ENCODE measurements at regions not wholly inside any gene's neighbourhood (a gene's known extent, or its start where the extent isn't known, plus 50 kb on each side); places are given as distances from the start of the nearest gene placed in this dataset.

DNA sequence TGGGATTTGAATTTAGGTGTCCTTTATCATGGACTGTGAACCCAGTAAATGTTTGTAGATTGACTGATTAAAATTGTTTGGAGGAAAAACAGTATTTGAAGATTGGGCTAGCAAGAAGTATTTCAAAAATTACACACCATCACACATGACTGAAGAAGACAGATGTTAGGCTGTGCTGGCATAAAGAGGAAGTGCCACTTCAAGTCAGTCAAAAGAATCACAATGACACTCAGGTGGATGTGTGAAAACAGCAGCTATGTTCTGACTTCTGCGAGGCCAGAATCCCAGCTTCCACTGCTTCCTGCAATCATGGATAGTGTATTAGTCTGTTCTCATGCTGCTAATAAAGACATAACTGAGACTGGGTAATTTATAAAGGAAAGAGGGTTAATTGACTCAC is 393.3 kb downstream of the DMRT2 start:
- Histone ChIP-seq H2AFZ (ENCODE audit: low read length) (no peak overlapping the region), H3K4me1 (ENCODE audit: insufficient read depth, low read length, severe bottlenecking) (no peaks in the 10 kb centered on the region), H3F3A (ENCODE audit: insufficient read depth, low read length) (no peaks in the 10 kb centered on the region), H3K79me2 (ENCODE audit: insufficient read depth, low read length) (no peaks in the 10 kb centered on the region), H3K9me2 (ENCODE audit: low read depth, low read length) (no peaks in the 10 kb centered on the region), H3K36me3 (ENCODE audit: insufficient read depth, low read length) (no peaks in the 10 kb centered on the region), H4K20me1 (ENCODE audit: insufficient read depth, low read length) (no peaks in the 10 kb centered on the region), H3K9ac (ENCODE audit: low read length) (no peak overlapping the region), H3K27me3 (ENCODE audit: insufficient read depth, low read length) (no peaks in the 10 kb centered on the region; the same call in 1 of the 2 replicates), H3K9me3 (ENCODE audit: low read length) (no peaks in the 10 kb centered on the region), H3K4me2 (ENCODE audit: low read length) (no peak overlapping the region), H3K4me3 (ENCODE audit: low read depth, low read length, poor library complexity, severe bottlenecking) (no peak overlapping the region), H3K27ac (ENCODE audit: low read depth, low read length, poor library complexity, severe bottlenecking) (no peak overlapping the region)
- TF ChIP-seq CTCF (IDR thresholded peaks at IDR 0.05; ENCODE audit: low read length), result no peak
- no peak for TF ChIP-seq EZH2 (IDR thresholded peaks at IDR 0.05; ENCODE audit: borderline replicate concordance, low read length)

GRCh38 chr9:1446671-1447070 is 396.5 kb downstream of the DMRT2 start:
- H3K27me3 ChIP-seq (ENCODE audit: insufficient read depth, low read length), result no peaks in the 10 kb centered on the region
- H3K9me3 ChIP-seq (ENCODE audit: low read length), result no peaks in the 10 kb centered on the region
- no peak overlapping the region for H2AFZ ChIP-seq (ENCODE audit: low read length)
- no peaks in the 10 kb centered on the region for H3K36me3 ChIP-seq (ENCODE audit: insufficient read depth, low read length)
- no peaks in the 10 kb centered on the region for H3K79me2 ChIP-seq (ENCODE audit: insufficient read depth, low read length)
- no peak overlapping the region for H3K4me2 ChIP-seq (ENCODE audit: low read length)
- H3K4me3 ChIP-seq (ENCODE audit: low read depth, low read length, poor library complexity, severe bottlenecking), result no peak overlapping the region
- no peak overlapping the region for H3K9ac ChIP-seq (ENCODE audit: low read length)
- no peaks in the 10 kb centered on the region for H3F3A ChIP-seq (ENCODE audit: insufficient read depth, low read length)
- H3K4me1 ChIP-seq (ENCODE audit: insufficient read depth, low read length, severe bottlenecking), result no peaks in the 10 kb centered on the region
- H3K27ac ChIP-seq (ENCODE audit: low read depth, low read length, poor library complexity, severe bottlenecking), result no peak overlapping the region
- TF ChIP-seq EZH2 (IDR thresholded peaks at IDR 0.05; ENCODE audit: borderline replicate concordance, low read length) (no peak), CTCF (IDR thresholded peaks at IDR 0.05; ENCODE audit: low read length) (no peak)
- no peaks in the 10 kb centered on the region for H4K20me1 ChIP-seq (ENCODE audit: insufficient read depth, low read length)
- H3K9me2 ChIP-seq (ENCODE audit: low read depth, low read length), result no peaks in the 10 kb centered on the region

DNA sequence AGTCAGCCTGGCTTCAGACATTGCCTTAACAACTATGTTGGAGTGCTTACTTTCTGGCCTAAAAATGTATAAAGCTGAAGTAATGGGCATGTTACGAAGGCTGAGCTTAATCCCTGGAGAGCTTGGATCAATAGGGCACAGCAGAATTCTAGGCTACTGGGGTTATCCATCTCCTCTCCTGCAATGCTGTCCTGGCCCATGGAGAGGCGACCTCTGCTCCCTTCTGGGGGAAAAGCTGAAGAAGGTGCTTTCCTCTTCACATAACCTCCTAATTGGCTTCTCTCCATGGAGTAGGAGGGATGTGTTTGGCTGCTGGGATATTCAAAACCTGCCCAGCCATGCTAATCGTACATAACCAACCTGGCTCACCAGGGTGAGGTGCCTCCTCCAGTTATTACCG is 403.5 kb downstream of the DMRT2 start:
- Histone ChIP-seq H3K9ac (ENCODE audit: low read length) (no peak overlapping the region), H3F3A (ENCODE audit: insufficient read depth, low read length) (no peaks in the 10 kb centered on the region), H3K27ac (ENCODE audit: low read depth, low read length, poor library complexity, severe bottlenecking) (no peak overlapping the region), H3K4me1 (ENCODE audit: insufficient read depth, low read length, severe bottlenecking) (no peaks in the 10 kb centered on the region), H3K9me2 (ENCODE audit: low read depth, low read length) (no peaks in the 10 kb centered on the region), H3K4me2 (ENCODE audit: low read length) (no peak overlapping the region), H3K27me3 (ENCODE audit: insufficient read depth, low read length) (no peaks in the 10 kb centered on the region), H4K20me1 (ENCODE audit: insufficient read depth, low read length) (no peaks in the 10 kb centered on the region), H3K9me3 (ENCODE audit: low read length) (no peaks in the 10 kb centered on the region), H3K79me2 (ENCODE audit: insufficient read depth, low read length) (no peaks in the 10 kb centered on the region), H3K36me3 (ENCODE audit: insufficient read depth, low read length) (no peaks in the 10 kb centered on the region), H2AFZ (ENCODE audit: low read length) (no peak overlapping the region), H3K4me3 (ENCODE audit: low read depth, low read length, poor library complexity, severe bottlenecking) (no peak overlapping the region)
- TF ChIP-seq CTCF (IDR thresholded peaks at IDR 0.05; ENCODE audit: low read length), result no peak
- no peak for TF ChIP-seq EZH2 (IDR thresholded peaks at IDR 0.05; ENCODE audit: borderline replicate concordance, low read length)

All from OCI-LY1 (cell line).